ENCODE measurements at regions not wholly inside any gene's neighbourhood (a gene's known extent, or its start where the extent isn't known, plus 50 kb on each side); places are given as distances from the start of the nearest gene placed in this dataset.

GRCh38 chr5:8580298-8580697, 711.4 kb downstream of the MTRR start:
- DNase-seq: no peak

- no peak for DNase-seq
These were observed 712.1 kb downstream of the MTRR start for GRCh38 chr5:8581047-8581446.

GRCh38 chr5:8585230-8586018, 716.5 kb downstream of the MTRR start:
- DNase-seq: no peak

DNA sequence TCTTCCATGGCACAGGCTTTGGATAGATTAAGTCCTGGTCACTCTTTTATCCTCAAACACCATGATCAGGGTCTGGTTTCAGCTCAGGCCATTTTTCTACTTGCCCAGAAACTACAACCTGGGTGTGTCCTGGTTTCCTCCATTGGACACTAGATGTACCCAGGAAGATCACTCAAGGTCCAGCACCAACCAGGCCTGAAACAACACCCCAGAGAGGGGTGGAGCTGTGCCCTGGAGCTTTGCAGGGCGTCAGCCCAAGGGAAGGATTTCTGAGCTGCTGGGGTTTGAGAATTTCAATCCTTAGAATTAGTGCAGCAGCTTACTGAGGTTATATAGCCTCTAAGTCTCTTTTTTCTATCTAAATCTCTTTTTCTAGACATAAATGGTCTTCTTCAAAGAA, 722.0 kb downstream of the MTRR start:
- DNase-seq: no peak

DNA sequence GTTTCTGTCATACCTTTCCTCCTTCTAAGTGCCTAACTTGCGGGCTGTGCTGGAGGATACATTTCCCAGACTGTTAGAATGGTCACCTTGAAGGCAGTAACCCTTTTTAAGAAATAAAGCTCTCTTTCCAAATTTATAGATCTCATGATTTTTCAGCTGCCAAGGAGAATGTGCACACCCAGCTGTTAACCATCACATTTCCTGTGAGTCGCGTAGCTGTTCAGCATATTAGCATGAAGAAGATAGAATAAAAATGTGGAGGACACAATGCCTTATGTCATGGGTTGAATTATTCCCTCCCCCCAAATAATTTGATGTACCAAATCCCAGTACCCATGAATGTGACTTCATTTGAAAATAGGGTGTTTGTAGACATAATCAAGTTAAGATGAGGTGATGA, 729.4 kb downstream of the MTRR start:
- no peak for DNase-seq

DNA sequence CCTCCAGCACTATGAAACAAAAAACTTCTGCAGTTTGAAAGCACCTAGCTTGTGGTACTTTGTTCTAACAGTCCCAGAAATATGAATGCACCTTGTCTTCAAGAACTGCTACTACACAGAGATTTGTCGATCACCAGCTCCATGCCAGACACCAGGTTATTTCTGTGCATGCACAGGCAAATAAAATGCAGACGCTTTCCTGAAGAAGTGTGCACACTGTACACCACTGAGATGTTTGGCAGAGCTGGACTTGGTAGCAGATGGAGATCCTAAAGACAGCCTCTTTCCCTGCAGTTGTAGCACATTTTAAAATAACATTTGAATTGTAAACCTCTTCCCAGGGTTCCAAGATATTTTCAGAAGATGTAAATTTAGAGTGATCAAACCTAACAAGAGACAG, 730.0 kb downstream of the MTRR start:
- DNase-seq: no peak

DNA sequence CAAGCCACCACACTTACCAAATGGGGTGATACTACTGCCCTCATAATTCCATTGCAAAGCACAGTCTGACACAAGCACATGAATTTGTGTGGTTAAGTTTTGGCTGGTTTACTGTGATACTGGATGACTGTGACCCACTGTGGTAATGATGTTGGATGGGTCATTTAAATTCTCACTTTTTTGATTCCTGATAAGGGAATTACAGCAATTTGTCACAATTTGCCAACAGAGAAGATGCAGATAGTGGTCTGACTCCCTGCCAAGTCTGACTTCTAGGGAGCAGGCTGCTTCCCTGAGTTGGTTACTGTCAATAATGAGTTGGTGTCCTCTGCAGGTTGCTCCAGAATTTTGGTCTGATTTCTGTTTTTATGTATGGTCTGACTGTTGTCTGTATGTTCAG, 731.9 kb downstream of the MTRR start:
- no peak for DNase-seq

- DNase-seq: no peak
These were observed 732.9 kb downstream of the MTRR start for GRCh38 chr5:8601831-8602354.

DNA sequence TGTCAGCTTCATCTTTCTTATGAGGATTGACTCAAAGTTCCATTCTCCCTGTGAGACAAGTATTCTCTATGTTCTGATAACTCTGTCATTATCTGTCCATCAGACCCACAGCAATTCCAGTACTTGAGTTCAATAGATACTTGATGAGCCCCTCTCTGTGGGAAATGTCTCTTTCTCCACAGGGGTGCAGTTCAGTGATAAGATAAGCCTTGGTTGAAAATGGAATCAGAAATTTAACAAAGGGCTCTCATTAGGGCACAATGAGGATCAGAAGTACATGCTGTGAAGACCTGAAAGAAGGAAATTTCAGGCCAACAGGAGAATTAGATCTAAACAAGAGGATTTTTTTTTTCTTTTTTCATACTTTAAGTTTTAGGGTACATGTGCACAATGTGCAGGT, 737.3 kb downstream of the MTRR start:
- no peak for DNase-seq

DNA sequence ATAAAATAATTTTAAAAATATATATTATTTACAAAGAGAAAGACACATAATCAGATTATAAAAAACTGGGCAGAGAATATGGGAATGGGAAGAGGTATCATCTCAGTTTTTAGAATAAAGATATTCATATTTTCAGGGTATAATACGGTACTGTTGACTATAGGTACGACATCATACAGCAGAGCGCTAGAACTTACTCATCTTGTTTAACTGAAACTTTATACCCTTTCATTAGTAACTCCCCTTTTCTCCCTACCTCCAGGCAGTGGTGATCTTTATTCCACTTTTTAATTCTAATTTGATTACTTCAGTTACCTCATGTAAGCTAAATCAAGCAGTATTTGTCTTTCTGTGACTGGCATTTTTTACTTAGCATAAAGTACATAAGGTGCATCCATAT, 742.1 kb downstream of the MTRR start:
- no peak for DNase-seq

DNA sequence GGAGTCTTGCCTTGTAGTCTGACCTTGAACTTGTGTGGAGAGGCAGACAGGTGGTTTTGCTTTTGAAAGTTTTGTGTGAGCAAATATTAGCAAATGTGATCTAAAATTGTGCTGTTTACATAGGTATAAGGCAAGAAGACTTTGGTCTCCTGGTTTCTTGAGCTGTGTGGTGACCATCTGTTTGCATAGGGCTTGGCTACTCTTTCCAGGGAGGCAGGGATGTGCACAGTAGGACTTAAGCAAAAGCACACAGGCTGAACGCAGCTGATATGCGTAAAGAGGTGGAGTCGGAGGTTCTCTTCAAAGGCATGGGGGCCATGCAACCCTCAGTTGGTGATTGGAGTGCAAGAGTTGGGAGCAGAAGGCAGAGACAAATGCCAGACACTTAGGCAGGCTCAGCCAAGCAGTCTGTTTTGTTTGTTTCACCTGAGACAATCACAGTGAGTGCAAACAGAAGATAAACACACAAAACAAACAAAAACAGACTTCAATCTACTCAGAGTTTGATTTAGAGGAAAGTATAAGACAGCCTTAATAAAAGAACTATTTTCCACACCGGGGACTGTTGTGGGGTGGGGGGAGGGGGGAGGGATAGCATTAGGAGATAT, 744.2 kb downstream of the MTRR start:
- DNase-seq: no peak

DNA sequence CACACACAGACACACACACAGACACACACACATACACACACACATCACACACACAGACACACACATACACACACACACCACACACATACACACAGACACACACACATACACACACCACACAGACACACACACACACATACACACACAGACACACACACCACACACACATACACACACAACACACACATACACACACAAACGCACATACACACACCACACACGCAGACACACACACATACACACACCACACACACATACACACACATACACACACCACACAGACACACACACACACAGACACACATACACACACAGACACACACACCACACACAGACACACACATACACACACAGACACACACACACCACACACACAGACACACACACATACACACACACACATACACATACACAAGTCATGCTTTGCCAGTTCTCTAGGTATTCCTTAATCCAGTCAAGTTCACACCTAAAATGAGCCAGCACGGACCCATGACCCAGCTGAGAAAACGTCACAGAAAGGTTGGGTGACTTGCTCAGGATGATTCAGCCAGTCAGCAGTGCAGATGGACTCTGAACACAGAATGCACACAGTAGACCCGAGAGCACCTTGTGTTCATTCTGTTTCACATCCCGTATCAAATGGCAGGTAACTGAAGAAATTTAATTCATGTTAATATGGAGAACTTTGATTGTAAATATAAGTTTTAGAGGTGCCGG, 746.4 kb downstream of the MTRR start:
- DNase-seq: no peak

DNA sequence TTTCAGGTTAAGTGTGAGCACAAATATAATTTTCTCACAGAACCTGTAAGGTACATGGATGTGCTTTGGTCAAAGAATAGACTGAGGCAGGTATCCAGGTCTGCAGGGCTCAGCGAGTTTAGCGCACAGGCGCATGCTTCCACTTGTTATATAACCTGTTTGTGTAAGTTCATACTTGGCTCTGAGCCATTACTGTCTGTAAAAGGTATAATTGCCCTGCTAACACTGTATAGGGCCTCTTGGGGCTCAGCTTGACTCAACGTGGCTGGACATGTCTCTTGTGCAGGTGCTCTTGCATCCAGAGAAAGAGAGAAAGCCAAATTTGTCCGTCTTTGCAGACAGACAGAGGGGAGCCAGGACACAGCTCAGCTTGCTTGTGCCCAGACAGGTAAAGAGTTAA, 759.6 kb downstream of the MTRR start:
- DNase-seq: no peak

GRCh38 chr5:8633259-8633658, 764.3 kb downstream of the MTRR start:
- DNase-seq: no peak

- DNase-seq: no peak
These were observed 764.7 kb downstream of the MTRR start for GRCh38 chr5:8633696-8634095.

- no peak for DNase-seq
These were observed 765.3 kb downstream of the MTRR start for GRCh38 chr5:8634219-8634618.

DNA sequence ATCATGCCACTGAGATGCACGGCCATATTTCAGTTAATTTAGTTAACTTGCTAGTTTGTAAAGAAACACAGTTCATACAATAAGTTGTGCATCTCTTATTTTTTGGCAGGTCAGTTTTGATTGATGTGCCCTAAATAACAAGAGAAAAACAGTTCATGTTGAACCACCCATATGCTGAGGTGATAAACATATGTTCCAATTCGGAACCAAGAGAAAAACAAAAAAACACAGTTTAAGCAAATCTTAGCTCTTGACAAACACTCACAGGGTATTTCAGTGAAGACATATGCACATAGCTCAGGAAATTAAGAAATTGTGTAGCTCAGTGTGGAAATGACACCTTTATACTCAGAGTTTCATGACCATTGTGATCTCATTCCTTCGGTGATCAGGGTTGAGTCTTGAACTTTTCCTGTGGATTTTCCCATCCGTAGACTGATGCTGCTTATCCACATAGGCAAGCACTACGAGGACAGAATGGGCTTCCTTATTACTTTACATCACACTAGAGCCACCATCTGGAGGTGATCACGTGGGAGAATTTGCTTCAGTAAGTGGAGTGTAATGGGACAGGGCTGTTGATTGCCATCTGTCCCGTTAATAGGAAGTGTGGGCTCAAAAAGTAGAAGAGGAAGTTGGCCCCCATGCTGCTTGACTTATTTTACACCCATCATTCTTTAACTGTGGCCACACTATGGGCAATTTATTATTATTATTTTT, 773.0 kb downstream of the MTRR start:
- no peak for DNase-seq

DNA sequence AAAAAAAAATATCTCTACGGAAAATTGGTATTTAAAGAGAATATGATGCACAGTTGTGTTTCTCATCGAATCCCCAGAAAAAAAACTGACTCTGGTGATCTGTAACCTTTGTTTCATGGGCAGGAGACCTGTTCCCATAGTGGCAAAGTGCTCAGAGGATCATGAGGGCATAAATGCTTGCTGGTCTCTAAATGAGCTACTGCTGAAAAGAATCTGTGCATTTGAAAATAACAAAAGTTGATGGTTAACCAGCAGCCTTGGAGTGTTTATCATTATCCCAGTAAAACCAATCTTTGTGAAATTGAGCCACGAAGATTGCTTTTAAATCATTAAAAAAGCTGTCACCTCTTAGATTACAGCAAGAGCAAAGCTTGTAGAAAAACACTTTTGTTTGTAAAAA, 775.4 kb downstream of the MTRR start:
- DNase-seq: no peak

GRCh38 chr5:8647111-8647510, 778.2 kb downstream of the MTRR start:
- DNase-seq: no peak

GRCh38 chr5:8650186-8650585, 781.2 kb downstream of the MTRR start:
- no peak for DNase-seq

DNA sequence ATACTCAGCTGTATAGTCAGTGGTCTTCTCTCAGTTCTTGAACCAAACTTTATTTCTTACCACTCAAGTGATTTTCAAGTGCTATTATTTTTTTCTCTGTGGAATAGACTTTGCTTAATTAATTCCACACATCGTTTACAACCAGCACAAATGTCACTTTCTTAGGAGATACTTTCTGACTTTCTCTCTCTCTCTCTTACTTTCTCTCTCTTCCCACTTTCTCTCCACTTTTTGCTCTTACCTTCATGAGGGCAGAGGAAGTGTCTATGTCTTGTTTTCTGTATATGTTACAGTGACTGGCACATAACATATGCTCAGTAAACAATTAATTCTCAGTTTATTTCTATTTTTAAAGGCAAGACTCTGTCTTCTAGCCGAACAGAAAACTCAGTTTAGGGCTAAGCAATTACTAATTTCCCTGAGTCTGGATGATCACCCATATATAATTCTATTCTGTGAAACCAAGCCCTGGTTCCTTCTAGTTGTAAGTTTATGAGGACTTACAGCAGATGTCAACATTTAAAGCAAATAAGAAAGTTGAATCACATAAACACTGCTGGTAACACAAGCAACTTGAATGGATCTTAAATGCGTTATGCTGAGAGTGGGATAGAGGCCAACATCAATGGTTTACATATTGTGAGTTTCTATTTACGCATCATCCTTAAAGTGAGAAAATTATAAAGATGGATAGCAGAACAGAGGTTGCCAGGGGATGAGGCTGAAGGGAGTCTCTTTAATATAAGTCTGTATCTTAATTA, 791.4 kb downstream of the MTRR start:
- DNase-seq: no peak

DNA sequence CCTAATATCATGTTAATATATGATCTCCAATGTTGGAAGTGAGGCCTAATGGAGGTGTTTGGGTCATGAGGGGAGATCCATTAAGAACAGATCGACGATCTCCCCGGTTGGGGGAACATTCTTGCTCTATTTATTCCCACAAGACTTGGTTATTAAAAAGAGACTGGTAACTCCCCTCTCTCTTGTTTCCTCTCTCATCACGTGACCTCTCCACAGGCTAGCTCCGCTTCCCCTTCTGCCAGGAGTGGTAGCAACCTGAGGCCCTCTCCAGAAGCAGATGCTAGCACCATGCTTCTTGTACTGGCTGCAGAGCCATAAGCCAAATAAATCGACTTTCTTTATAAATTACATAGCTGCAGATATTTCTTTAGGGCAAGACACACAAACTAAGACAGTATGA, 794.4 kb downstream of the MTRR start:
- DNase-seq: no peak

- DNase-seq: no peak
These were observed 806.2 kb downstream of the MTRR start for GRCh38 chr5:8675182-8675581.
